ENCODE measurements at regions not wholly inside any gene's neighbourhood (a gene's known extent, or its start where the extent isn't known, plus 50 kb on each side); places are given as distances from the start of the nearest gene placed in this dataset.
"Not testable (repeated sequence)": the region's sequence is repeated elsewhere in the genome, so short reads cannot be mapped to it uniquely, and the experiment has no call there.

DNA sequence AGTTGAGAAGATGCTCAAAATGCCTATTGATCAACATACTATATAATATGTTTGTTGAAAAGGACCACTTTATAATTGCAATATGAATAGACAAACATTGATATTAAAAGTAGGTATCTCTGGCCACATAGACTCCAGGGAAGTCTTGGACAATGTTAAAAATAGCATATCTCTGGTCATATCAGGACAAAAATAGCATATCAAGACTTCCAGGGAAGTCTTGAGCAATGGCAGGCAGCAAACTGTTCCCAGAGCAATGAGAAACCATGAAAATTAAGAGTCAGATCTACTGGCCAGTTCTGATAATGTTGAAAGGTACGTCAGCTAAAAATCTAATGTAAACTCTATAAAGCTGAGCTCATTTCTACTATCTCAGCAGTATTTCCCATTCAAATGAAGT is 1130.3 kb upstream of the CITED2 start:
- no peak overlapping the region for H3K4me3 ChIP-seq
- no peak overlapping the region for H3K27ac ChIP-seq (replicated peaks)
- no peaks in the 10 kb centered on the region for H3K9me3 ChIP-seq (replicated peaks)
- intact Hi-C loops (cut with micrococcal nuclease) = no loop called here
- H3K36me3 ChIP-seq = no peaks in the 10 kb centered on the region
- DNase-seq = no peak
- no peak for TF ChIP-seq CTCF (IDR thresholded peaks at IDR 0.05; ENCODE audit: borderline replicate concordance)
- peaks cover 5% of the 10 kb centered on the region for H3K4me1 ChIP-seq
- no peaks in the 10 kb centered on the region for H3K27me3 ChIP-seq (ENCODE audit: low read depth)

- intact Hi-C loops (cut with micrococcal nuclease) = no loop called here
Observed at GRCh38 chr6:140500849-140501248, 1126.4 kb upstream of the CITED2 start.

GRCh38 chr6:140499607-140500006 is 1125.2 kb upstream of the CITED2 start:
- H3K27ac ChIP-seq (replicated peaks) = no peak overlapping the region
- no peaks in the 10 kb centered on the region for H3K9me3 ChIP-seq (replicated peaks)
- TF ChIP-seq CTCF (IDR thresholded peaks at IDR 0.05; ENCODE audit: borderline replicate concordance) = no peak
- H3K36me3 ChIP-seq = no peaks in the 10 kb centered on the region
- no peak overlapping the region for H3K4me3 ChIP-seq
- peaks cover under 1% of the 10 kb centered on the region for H3K4me1 ChIP-seq
- DNase-seq = no peak
- intact Hi-C loops (cut with micrococcal nuclease) = no loop called here
- no peaks in the 10 kb centered on the region for H3K27me3 ChIP-seq (ENCODE audit: low read depth)

More at GRCh38 chr6:140500849-140501248, 1126.4 kb upstream of the CITED2 start:
- H3K4me1 ChIP-seq = peaks cover 5% of the 10 kb centered on the region
- H3K27me3 ChIP-seq (ENCODE audit: low read depth) = no peaks in the 10 kb centered on the region
- no peak for TF ChIP-seq CTCF (IDR thresholded peaks at IDR 0.05; ENCODE audit: borderline replicate concordance)
- no peaks in the 10 kb centered on the region for H3K9me3 ChIP-seq (replicated peaks)
- DNase-seq = no peak
- no peak overlapping the region for H3K27ac ChIP-seq (replicated peaks)
- no peaks in the 10 kb centered on the region for H3K36me3 ChIP-seq
- no peak overlapping the region for H3K4me3 ChIP-seq

- no peaks in the 10 kb centered on the region for H3K36me3 ChIP-seq
- no peaks in the 10 kb centered on the region for H3K27me3 ChIP-seq (ENCODE audit: low read depth)
- peaks cover 12% of the 10 kb centered on the region for H3K9me3 ChIP-seq (replicated peaks)
- TF ChIP-seq CTCF (IDR thresholded peaks at IDR 0.05; ENCODE audit: borderline replicate concordance) = no peak
- DNase-seq = no peak
- no peak overlapping the region for H3K27ac ChIP-seq (replicated peaks)
- no peak overlapping the region for H3K4me3 ChIP-seq
- intact Hi-C loops (cut with micrococcal nuclease) = no loop called here
- H3K4me1 ChIP-seq = no peaks in the 10 kb centered on the region
Observed at GRCh38 chr6:140494321-140495108, 1120.1 kb upstream of the CITED2 start.

GRCh38 chr6:140493470-140493869 is 1119.0 kb upstream of the CITED2 start:
- H3K4me1 ChIP-seq; H3K36me3 ChIP-seq; intact Hi-C loops (cut with micrococcal nuclease); DNase-seq; H3K27me3 ChIP-seq (ENCODE audit: low read depth); H3K4me3 ChIP-seq; H3K27ac ChIP-seq (replicated peaks): not testable (repeated sequence)
- peaks cover 17% of the 10 kb centered on the region for H3K9me3 ChIP-seq (replicated peaks)

GRCh38 chr6:140490081-140490480 is 1115.6 kb upstream of the CITED2 start:
- H3K36me3 ChIP-seq = peaks cover 5% of the 10 kb centered on the region
- no peak for DNase-seq
- H3K27me3 ChIP-seq (ENCODE audit: low read depth) = no peaks in the 10 kb centered on the region
- H3K4me3 ChIP-seq = no peak overlapping the region
- H3K27ac ChIP-seq (replicated peaks) = no peak overlapping the region
- H3K9me3 ChIP-seq (replicated peaks) = peaks cover 30% of the 10 kb centered on the region
- TF ChIP-seq CTCF (IDR thresholded peaks at IDR 0.05; ENCODE audit: borderline replicate concordance) = no peak
- H3K4me1 ChIP-seq = peaks cover 6% of the 10 kb centered on the region
- intact Hi-C loops (cut with micrococcal nuclease) = no loop called here
